ENCODE measurements at regions not wholly inside any gene's neighbourhood (a gene's known extent, or its start where the extent isn't known, plus 50 kb on each side); places are given as distances from the start of the nearest gene placed in this dataset.

DNA sequence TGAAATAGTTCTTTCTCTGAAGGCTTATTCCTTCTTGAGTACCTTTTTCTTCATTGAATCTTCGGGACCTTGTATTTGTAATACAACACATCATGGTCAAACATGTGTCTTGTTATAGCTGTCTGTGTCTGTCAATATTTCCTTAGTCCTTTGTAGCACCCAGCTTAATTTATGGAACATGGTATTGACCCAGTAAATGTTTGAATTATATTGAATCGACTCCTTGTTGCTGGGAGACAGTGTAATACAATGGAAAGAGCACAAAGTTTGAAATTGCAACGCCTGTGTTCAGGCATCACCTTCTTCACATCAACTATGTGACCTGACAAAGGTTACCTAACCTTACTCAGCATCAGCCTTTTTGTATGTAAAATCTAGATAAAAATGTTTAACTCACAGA, 267.2 kb upstream of the CYRIA start:
- no peaks in the 10 kb centered on the region for H3K4me1 ChIP-seq (ENCODE audit: insufficient read depth, low read length)
- FAIRE-seq = no peak
- H3K79me2 ChIP-seq (ENCODE audit: insufficient read depth, low read length) = no peaks in the 10 kb centered on the region
- H3K4me1 Mint-ChIP-seq (ENCODE audit: low read depth, unreplicated experiment) = no peaks in the 10 kb centered on the region
- H2AFZ ChIP-seq (ENCODE audit: low read depth, low read length) = no peak overlapping the region
- no peak for TF ChIP-seq CTCF (IDR thresholded peaks at IDR 0.05; ENCODE audit: insufficient read depth, low read depth, low read length)
- TF ChIP-seq EZH2 (IDR thresholded peaks at IDR 0.05; ENCODE audit: insufficient read depth, low read length) = no peak
- H3K4me2 ChIP-seq (ENCODE audit: low read length) = no peak overlapping the region
- no peaks in the 10 kb centered on the region for H3K36me3 Mint-ChIP-seq (ENCODE audit: low read depth, unreplicated experiment)
- H3K4me3 ChIP-seq (ENCODE audit: insufficient read depth, low read depth, low read length) = no peak overlapping the region
- no peaks in the 10 kb centered on the region for H3K36me3 ChIP-seq (ENCODE audit: insufficient read depth, low read length)
- no peak overlapping the region for H3K27ac Mint-ChIP-seq (ENCODE audit: unreplicated experiment)
- H3K9me3 ChIP-seq (ENCODE audit: insufficient read depth, low read depth, low read length) = no peaks in the 10 kb centered on the region
- H3K9ac ChIP-seq (ENCODE audit: low read length) = no peak overlapping the region
- no peaks in the 10 kb centered on the region for H3K9me3 Mint-ChIP-seq (ENCODE audit: unreplicated experiment)
- no peak overlapping the region for H3K27ac ChIP-seq (ENCODE audit: low read depth, low read length)
- no peaks in the 10 kb centered on the region for H3K27me3 ChIP-seq (ENCODE audit: insufficient read depth, low read length)
- no peaks in the 10 kb centered on the region for H4K20me1 ChIP-seq (ENCODE audit: insufficient read depth, low read length)
- no peak for DNase-seq (ENCODE audit: low read depth)
- no peaks in the 10 kb centered on the region for H3K27me3 Mint-ChIP-seq (ENCODE audit: low read depth, unreplicated experiment)
- H3K4me3 Mint-ChIP-seq (ENCODE audit: unreplicated experiment) = no peak overlapping the region

DNA sequence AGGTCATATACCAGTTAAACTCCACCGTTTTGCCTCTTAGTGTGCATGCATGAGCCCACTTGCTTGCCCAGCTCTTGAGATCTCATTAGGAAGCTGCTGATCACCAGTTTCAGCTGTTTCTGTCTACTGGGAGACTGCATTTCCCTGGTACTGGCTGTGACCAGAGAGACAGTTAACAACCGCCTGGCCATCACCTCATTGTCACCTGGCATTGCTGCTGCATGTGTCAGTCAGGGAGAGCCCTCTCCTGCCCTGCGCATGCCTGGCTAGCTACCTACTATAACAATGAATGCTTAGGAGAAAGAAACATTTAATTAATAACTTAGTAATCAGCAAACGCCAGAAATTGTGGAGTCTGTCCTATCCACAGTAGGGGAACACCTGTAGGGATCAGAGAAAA, 265.8 kb upstream of the CYRIA start:
- H3K27me3 ChIP-seq (ENCODE audit: insufficient read depth, low read length) = no peaks in the 10 kb centered on the region
- FAIRE-seq = no peak
- Mint-ChIP-seq H3K9me3 (ENCODE audit: unreplicated experiment) (no peaks in the 10 kb centered on the region), H3K4me3 (ENCODE audit: unreplicated experiment) (no peak overlapping the region), H3K27me3 (ENCODE audit: low read depth, unreplicated experiment) (no peaks in the 10 kb centered on the region), H3K36me3 (ENCODE audit: low read depth, unreplicated experiment) (no peaks in the 10 kb centered on the region), H3K4me1 (ENCODE audit: low read depth, unreplicated experiment) (no peaks in the 10 kb centered on the region), H3K27ac (ENCODE audit: unreplicated experiment) (no peak overlapping the region)
- H3K4me3 ChIP-seq (ENCODE audit: insufficient read depth, low read depth, low read length) = no peak overlapping the region
- no peak overlapping the region for H2AFZ ChIP-seq (ENCODE audit: low read depth, low read length)
- H3K4me1 ChIP-seq (ENCODE audit: insufficient read depth, low read length) = no peaks in the 10 kb centered on the region
- H3K36me3 ChIP-seq (ENCODE audit: insufficient read depth, low read length) = no peaks in the 10 kb centered on the region
- H3K9me3 ChIP-seq (ENCODE audit: insufficient read depth, low read depth, low read length) = no peaks in the 10 kb centered on the region
- H3K27ac ChIP-seq (ENCODE audit: low read depth, low read length) = no peak overlapping the region
- H4K20me1 ChIP-seq (ENCODE audit: insufficient read depth, low read length) = no peaks in the 10 kb centered on the region
- TF ChIP-seq CTCF (IDR thresholded peaks at IDR 0.05; ENCODE audit: insufficient read depth, low read depth, low read length) (no peak), EZH2 (IDR thresholded peaks at IDR 0.05; ENCODE audit: insufficient read depth, low read length) (no peak)
- H3K4me2 ChIP-seq (ENCODE audit: low read length) = no peak overlapping the region
- no peaks in the 10 kb centered on the region for H3K79me2 ChIP-seq (ENCODE audit: insufficient read depth, low read length)
- DNase-seq (ENCODE audit: low read depth) = no peak
- no peak overlapping the region for H3K9ac ChIP-seq (ENCODE audit: low read length)

GRCh38 chr2:16927398-16927797, 261.8 kb upstream of the CYRIA start:
- peaks cover 4% of the 10 kb centered on the region for H3K9me3 ChIP-seq (ENCODE audit: insufficient read depth, low read depth, low read length)
- DNase-seq (ENCODE audit: low read depth) = no peak
- no peak overlapping the region for H3K4me3 Mint-ChIP-seq (ENCODE audit: unreplicated experiment)
- H3K4me1 Mint-ChIP-seq (ENCODE audit: low read depth, unreplicated experiment) = no peaks in the 10 kb centered on the region
- no peak overlapping the region for H3K4me2 ChIP-seq (ENCODE audit: low read length)
- no peaks in the 10 kb centered on the region for H4K20me1 ChIP-seq (ENCODE audit: insufficient read depth, low read length)
- H3K36me3 ChIP-seq (ENCODE audit: insufficient read depth, low read length) = no peaks in the 10 kb centered on the region
- H3K36me3 Mint-ChIP-seq (ENCODE audit: low read depth, unreplicated experiment) = no peaks in the 10 kb centered on the region
- no peak overlapping the region for H3K9ac ChIP-seq (ENCODE audit: low read length)
- H3K27ac ChIP-seq (ENCODE audit: low read depth, low read length) = no peak overlapping the region
- H3K9me3 Mint-ChIP-seq (ENCODE audit: unreplicated experiment) = no peaks in the 10 kb centered on the region
- H3K27ac Mint-ChIP-seq (ENCODE audit: unreplicated experiment) = no peak overlapping the region
- no peaks in the 10 kb centered on the region for H3K27me3 Mint-ChIP-seq (ENCODE audit: low read depth, unreplicated experiment)
- TF ChIP-seq EZH2 (IDR thresholded peaks at IDR 0.05; ENCODE audit: insufficient read depth, low read length) (no peak), CTCF (IDR thresholded peaks at IDR 0.05; ENCODE audit: insufficient read depth, low read depth, low read length) (no peak)
- no peaks in the 10 kb centered on the region for H3K79me2 ChIP-seq (ENCODE audit: insufficient read depth, low read length)
- no peaks in the 10 kb centered on the region for H3K4me1 ChIP-seq (ENCODE audit: insufficient read depth, low read length)
- no peak overlapping the region for H3K4me3 ChIP-seq (ENCODE audit: insufficient read depth, low read depth, low read length)
- no peaks in the 10 kb centered on the region for H3K27me3 ChIP-seq (ENCODE audit: insufficient read depth, low read length)
- H2AFZ ChIP-seq (ENCODE audit: low read depth, low read length) = no peak overlapping the region
- peak; percentile 20 for FAIRE-seq
